HCT116 (cell line): ENCODE measurements at regions not wholly inside any gene's neighbourhood (a gene's known extent, or its start where the extent isn't known, plus 50 kb on each side); places are given as distances from the start of the nearest gene placed in this dataset.
"Not testable (repeated sequence)": the region's sequence is repeated elsewhere in the genome, so short reads cannot be mapped to it uniquely, and the experiment has no call there.

ENCODE experiments used
- ATF3 ChIP-seq: IDR thresholded peaks from 2 replicates; pipeline ENCODE4 v1.6.1; 2012
- CEBPB ChIP-seq: IDR thresholded peaks from 2 replicates; pipeline ENCODE4 v1.6.1; 2012; ENCODE audit warnings: low read depth
- CTCF ChIP-seq, 3 experiments: fragments of 200-600 bp in 1 of 3; sonication (generic) in 1 of 3; IDR thresholded peaks in 2 of 3; conservative IDR thresholded peaks in 1 of 3; 2 replicates each; pipeline ENCODE4 v1.5.1; 2012 to 2017; ENCODE audit warnings: low read depth in 2 of 3, low read length in 2 of 3, antibody characterized with exemption in 1 of 3, borderline replicate concordance in 1 of 3, control low read depth in 1 of 3, mild to moderate bottlenecking in 1 of 3, mixed read lengths in 1 of 3, mixed run types in 1 of 3, moderate library complexity in 1 of 3; ENCODE audit not compliant: insufficient read depth in 1 of 3
- EZH2 ChIP-seq: fragments of 200-600 bp; sonication (generic); IDR thresholded peaks from 2 replicates; pipeline ENCODE4 v1.6.1; 2017; ENCODE audit warnings: antibody characterized with exemption, mixed run types
- EZH2phosphoT487 ChIP-seq: fragments of 200-600 bp; IDR thresholded peaks from 2 replicates; pipeline ENCODE4 v1.6.1; 2018; ENCODE audit warnings: antibody characterized with exemption, borderline replicate concordance
- POLR2A ChIP-seq: IDR thresholded peaks from 2 replicates; pipeline ENCODE4 v1.7.0; 2011; ENCODE audit warnings: borderline replicate concordance; ENCODE audit not compliant: insufficient read depth, insufficient read length; ENCODE audit errors: extremely low read depth
- POLR2AphosphoS5 ChIP-seq: IDR thresholded peaks from 2 replicates; pipeline ENCODE4 v1.6.1; 2011; ENCODE audit warnings: mild to moderate bottlenecking, low read depth, low read length, moderate library complexity
- RAD21 ChIP-seq: IDR thresholded peaks from 2 replicates; pipeline ENCODE4 v1.6.1; 2012; ENCODE audit warnings: low read depth, mild to moderate bottlenecking
- SIN3A ChIP-seq: IDR thresholded peaks from 2 replicates; pipeline ENCODE4 v1.6.1; 2012; ENCODE audit warnings: low read depth
- SP1 ChIP-seq: IDR thresholded peaks from 2 replicates; pipeline ENCODE4 v1.6.1; 2012; ENCODE audit warnings: low read depth
- SRF ChIP-seq: IDR thresholded peaks from 2 replicates; pipeline ENCODE4 v1.6.1; 2012; ENCODE audit warnings: low read depth
- YY1 ChIP-seq: IDR thresholded peaks from 2 replicates; pipeline ENCODE4 v1.6.1; 2011; ENCODE audit warnings: low read length, low read depth, moderate library complexity, mild to moderate bottlenecking; ENCODE audit not compliant: insufficient replicate concordance; ENCODE audit errors: extremely low read depth
- ZNF274 ChIP-seq: fragments of 200-500 bp; sonication (Bioruptor generic); IDR thresholded peaks from 2 replicates; pipeline ENCODE4 v1.6.1; 2014; ENCODE audit warnings: mild to moderate bottlenecking, low read depth, low read length, inconsistent platforms
- TF ChIP-seq, protein P1 (sequence below): IDR thresholded peaks from 2 replicates; pipeline ENCODE4 v1.6.1; 2011; ENCODE audit warnings: mild to moderate bottlenecking, low read length, moderate library complexity; ENCODE audit not compliant: insufficient replicate concordance; ENCODE audit errors: extremely low read depth

GRCh38 chr20:25798174-25798993 lies 101.7 kb upstream of the ZNF337 start:
- not testable (repeated sequence) for TF ChIP-seq SIN3A; CTCF (IDR thresholded peaks at IDR 0.05 in 2 of 3, conservative IDR thresholded peaks at IDR 0.05 in 1 of 3; ENCODE audit: borderline replicate concordance in 1 of 3, insufficient read depth in 1 of 3, low read depth in 2 of 3, low read length in 2 of 3); EZH2; POLR2A; SRF; ZNF274; YY1; POLR2AphosphoS5; SP1; CEBPB; RAD21; EZH2phosphoT487; ATF3
- TF ChIP-seq, protein P1, sequence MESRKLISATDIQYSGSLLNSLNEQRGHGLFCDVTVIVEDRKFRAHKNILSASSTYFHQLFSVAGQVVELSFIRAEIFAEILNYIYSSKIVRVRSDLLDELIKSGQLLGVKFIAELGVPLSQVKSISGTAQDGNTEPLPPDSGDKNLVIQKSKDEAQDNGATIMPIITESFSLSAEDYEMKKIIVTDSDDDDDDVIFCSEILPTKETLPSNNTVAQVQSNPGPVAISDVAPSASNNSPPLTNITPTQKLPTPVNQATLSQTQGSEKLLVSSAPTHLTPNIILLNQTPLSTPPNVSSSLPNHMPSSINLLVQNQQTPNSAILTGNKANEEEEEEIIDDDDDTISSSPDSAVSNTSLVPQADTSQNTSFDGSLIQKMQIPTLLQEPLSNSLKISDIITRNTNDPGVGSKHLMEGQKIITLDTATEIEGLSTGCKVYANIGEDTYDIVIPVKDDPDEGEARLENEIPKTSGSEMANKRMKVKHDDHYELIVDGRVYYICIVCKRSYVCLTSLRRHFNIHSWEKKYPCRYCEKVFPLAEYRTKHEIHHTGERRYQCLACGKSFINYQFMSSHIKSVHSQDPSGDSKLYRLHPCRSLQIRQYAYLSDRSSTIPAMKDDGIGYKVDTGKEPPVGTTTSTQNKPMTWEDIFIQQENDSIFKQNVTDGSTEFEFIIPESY: not testable (repeated sequence)
